PC-9 (cell line): ENCODE measurements at regions not wholly inside any gene's neighbourhood (a gene's known extent, or its start where the extent isn't known, plus 50 kb on each side); places are given as distances from the start of the nearest gene placed in this dataset.

Experiments used
- EZH2 ChIP-seq: fragments of 200-600 bp; sonication (generic); IDR thresholded peaks from 2 replicates; pipeline ENCODE4 v1.8.0; 2017; ENCODE audit warnings: antibody characterized with exemption, low read depth
- TF ChIP-seq, protein P1 (sequence below): fragments of 200-600 bp; sonication (generic); conservative IDR thresholded peaks from 2 replicates; pipeline ENCODE4 v1.6.1; 2017; ENCODE audit warnings: mixed run types, antibody characterized with exemption, mild to moderate bottlenecking, moderate library complexity

DNA sequence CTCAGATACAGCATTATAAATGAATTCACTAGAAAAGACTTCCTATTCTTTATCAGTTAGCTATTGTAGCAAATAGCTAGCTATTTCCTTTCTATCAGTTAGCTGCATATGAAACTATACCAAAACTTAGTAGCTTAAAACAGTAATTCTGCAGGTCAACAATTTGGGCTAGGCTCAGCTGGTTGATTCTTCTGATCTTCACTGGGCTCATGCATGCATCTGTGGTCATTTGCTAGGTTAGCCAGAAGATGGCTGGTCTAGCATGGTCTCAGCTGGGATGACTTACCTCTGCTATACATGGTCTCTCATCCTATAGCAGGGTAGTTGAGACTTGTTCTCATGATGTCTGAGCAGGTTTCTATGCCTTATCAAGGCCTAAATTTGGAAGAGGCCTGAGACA, 147.4 kb downstream of the CENPC start:
- TF ChIP-seq, protein P1, sequence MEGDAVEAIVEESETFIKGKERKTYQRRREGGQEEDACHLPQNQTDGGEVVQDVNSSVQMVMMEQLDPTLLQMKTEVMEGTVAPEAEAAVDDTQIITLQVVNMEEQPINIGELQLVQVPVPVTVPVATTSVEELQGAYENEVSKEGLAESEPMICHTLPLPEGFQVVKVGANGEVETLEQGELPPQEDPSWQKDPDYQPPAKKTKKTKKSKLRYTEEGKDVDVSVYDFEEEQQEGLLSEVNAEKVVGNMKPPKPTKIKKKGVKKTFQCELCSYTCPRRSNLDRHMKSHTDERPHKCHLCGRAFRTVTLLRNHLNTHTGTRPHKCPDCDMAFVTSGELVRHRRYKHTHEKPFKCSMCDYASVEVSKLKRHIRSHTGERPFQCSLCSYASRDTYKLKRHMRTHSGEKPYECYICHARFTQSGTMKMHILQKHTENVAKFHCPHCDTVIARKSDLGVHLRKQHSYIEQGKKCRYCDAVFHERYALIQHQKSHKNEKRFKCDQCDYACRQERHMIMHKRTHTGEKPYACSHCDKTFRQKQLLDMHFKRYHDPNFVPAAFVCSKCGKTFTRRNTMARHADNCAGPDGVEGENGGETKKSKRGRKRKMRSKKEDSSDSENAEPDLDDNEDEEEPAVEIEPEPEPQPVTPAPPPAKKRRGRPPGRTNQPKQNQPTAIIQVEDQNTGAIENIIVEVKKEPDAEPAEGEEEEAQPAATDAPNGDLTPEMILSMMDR, result no peak
- no peak for TF ChIP-seq EZH2
